Endothelial cell of umbilical vein (primary cell): ENCODE measurements at regions not wholly inside any gene's neighbourhood (a gene's known extent, or its start where the extent isn't known, plus 50 kb on each side); places are given as distances from the start of the nearest gene placed in this dataset.

Experiments used
- BruUV-seq: library from RNA; stranded (reverse); fragments of 400-500 nt; replicated peaks from 2 replicates; lab custom pipeline; 2021; lab: Mats Ljungman, UMichigan
- CTCF ChIA-PET: fragments of 300-600, 350-600 bp; sonication (Branson Sonifier 250); formaldehyde crosslinking; loops from one replicate; lab custom pipeline; 2021; ENCODE audit warnings: antibody characterized with exemption, inconsistent platforms; lab: Charles Lee
- POLR2A ChIA-PET: fragments of 300-600, 350-600 bp; sonication (Branson Sonifier 250); formaldehyde crosslinking; loops from one replicate; lab custom pipeline; 2021; ENCODE audit warnings: antibody characterized with exemption, inconsistent platforms; lab: Charles Lee
- DNase-seq: peaks from one replicate; pipeline ENCODE4 v3.0.0-alpha.2; 2011; ENCODE audit warnings: low read depth, low spot score
- FAIRE-seq: peaks from 2 replicates; lab custom pipeline; 2011; peaks lifted over from hg19 to GRCh38; lab: Jason Lieb, UNC
- H2AFZ ChIP-seq: 2 replicates; pipeline ENCODE4 v1.6.0; 2012; ENCODE audit warnings: low read depth, low read length, control low read depth, inconsistent platforms
- H3K27ac ChIP-seq: 2 replicates; pipeline ENCODE4 v1.5.1; 2011; ENCODE audit warnings: low read depth, mild to moderate bottlenecking, control low read depth, low read length, moderate library complexity; ENCODE audit not compliant: insufficient read depth
- H3K27me3 ChIP-seq, 2 experiments: 2 replicates each; pipeline versions ENCODE4 v1.6.0 to v1.6.1; 2011; ENCODE audit warnings: low read length in 2 of 2, mixed read lengths in 1 of 2; ENCODE audit not compliant: control insufficient read depth in 2 of 2, insufficient read depth in 2 of 2
- H3K36me3 ChIP-seq, 2 experiments: 2 replicates in 1 of 2; 3 replicates in 1 of 2; pipeline ENCODE4 v1.5.1; 2011; ENCODE audit warnings: low read length in 2 of 2, mild to moderate bottlenecking in 1 of 2, moderate library complexity in 1 of 2; ENCODE audit not compliant: control insufficient read depth in 2 of 2, insufficient read depth in 2 of 2; ENCODE audit errors: extremely low read depth in 1 of 2
- H3K4me1 ChIP-seq: 3 replicates; pipeline ENCODE4 v1.5.1; 2011; ENCODE audit warnings: mild to moderate bottlenecking, low read length; ENCODE audit not compliant: control insufficient read depth, insufficient read depth; ENCODE audit errors: extremely low read depth
- H3K4me2 ChIP-seq: 2 replicates; pipeline ENCODE4 v1.6.1; 2011; ENCODE audit warnings: low read length, control low read depth, mixed read lengths; ENCODE audit not compliant: insufficient read depth
- H3K4me3 ChIP-seq, 3 experiments: fragments of 200-600 bp in 1 of 3; sonication (generic), shearing (Covaris generic) in 1 of 3; replicated peaks in 1 of 3; 2 replicates each; pipeline ENCODE4 v1.5.1; 2011 to 2016; ENCODE audit warnings: control low read depth in 3 of 3, low read length in 3 of 3, mild to moderate bottlenecking in 2 of 3, inconsistent platforms in 1 of 3, low read depth in 1 of 3, moderate library complexity in 1 of 3; ENCODE audit not compliant: insufficient read depth in 1 of 3
- H3K79me2 ChIP-seq: 2 replicates; pipeline ENCODE4 v1.6.0; 2012; ENCODE audit warnings: low read length, inconsistent platforms; ENCODE audit not compliant: control insufficient read depth, insufficient read depth
- H3K9ac ChIP-seq: replicated peaks from 2 replicates; pipeline ENCODE3; 2011; ENCODE audit warnings: low read length, control low read depth; ENCODE audit not compliant: insufficient read depth; ENCODE audit errors: extremely low read depth
- H3K9me1 ChIP-seq: replicated peaks from 3 replicates; pipeline ENCODE4 v1.6.0; 2011; ENCODE audit warnings: mild to moderate bottlenecking, low read length; ENCODE audit not compliant: control insufficient read depth, insufficient read depth; ENCODE audit errors: extremely low read depth
- H3K9me3 ChIP-seq: replicated peaks from 2 replicates; pipeline ENCODE4 v1.5.1; 2012; ENCODE audit warnings: low read length, inconsistent platforms; ENCODE audit not compliant: control insufficient read depth, insufficient read depth
- H4K20me1 ChIP-seq: replicated peaks from 2 replicates; pipeline ENCODE3; 2011; ENCODE audit warnings: mild to moderate bottlenecking, low read length; ENCODE audit not compliant: control insufficient read depth, insufficient read depth; ENCODE audit errors: extremely low read depth
- EZH2 ChIP-seq: IDR thresholded peaks from 2 replicates; pipeline ENCODE4 v1.6.1; 2012; ENCODE audit warnings: borderline replicate concordance, low read depth, mild to moderate bottlenecking, moderate library complexity, low read length, inconsistent platforms; ENCODE audit not compliant: severe bottlenecking
- FOS ChIP-seq: IDR thresholded peaks from 2 replicates; pipeline ENCODE4 v1.6.1; 2011; ENCODE audit warnings: mild to moderate bottlenecking, low read length, moderate library complexity, borderline replicate concordance; ENCODE audit not compliant: insufficient read depth
- GATA2 ChIP-seq: IDR thresholded peaks from 2 replicates; pipeline ENCODE4 v1.7.0; 2011; ENCODE audit warnings: low read depth, mild to moderate bottlenecking, moderate library complexity, mixed read lengths, low read length; ENCODE audit not compliant: insufficient read length, insufficient read depth
- JUN ChIP-seq: IDR thresholded peaks from 2 replicates; pipeline ENCODE4 v1.6.1; 2011; ENCODE audit warnings: borderline replicate concordance, low read depth; ENCODE audit not compliant: insufficient read length, insufficient read depth
- MYC ChIP-seq: IDR thresholded peaks from one replicate; pipeline ENCODE4 v1.6.1; 2011; ENCODE audit warnings: mild to moderate bottlenecking, low read depth, low read length
- POLR2A ChIP-seq: IDR thresholded peaks from 2 replicates; pipeline ENCODE4 v1.6.1; 2012; ENCODE audit warnings: low read depth, mild to moderate bottlenecking, control low read depth, low read length
- POLR2AphosphoS5 ChIP-seq: IDR thresholded peaks from 2 replicates; pipeline ENCODE4 v1.6.1; 2012; ENCODE audit warnings: low read depth, mild to moderate bottlenecking, control low read depth, low read length, moderate library complexity; ENCODE audit not compliant: insufficient read depth
- dilution Hi-C: fragments of 300-500 bp; cut with MboI; formaldehyde crosslinking; loops from one replicate; pipeline ENCODE4 v1.15.0; 2019; ENCODE audit warnings: low sequenced_read_pairs; ENCODE audit not compliant: extremely low pct_ligation_motif_present
- intact Hi-C: fragments of 100-400 bp; cut with micrococcal nuclease; formaldehyde crosslinking; loops from one replicate; pipeline ENCODE4 v1.10.0; 2022
- TF ChIP-seq, protein P1 (sequence below): IDR thresholded peaks from 2 replicates; pipeline ENCODE4 v1.6.1; 2011; ENCODE audit not compliant: insufficient read depth, insufficient read length
- TF ChIP-seq, protein P2 (sequence below), 2 donors: IDR thresholded peaks; 1 replicate in 1 of 2; 2 replicates in 1 of 2; pipeline ENCODE4 v1.5.1; 2011; ENCODE audit warnings: low read length in 2 of 2, mild to moderate bottlenecking in 2 of 2, moderate library complexity in 2 of 2, control low read depth in 1 of 2, inconsistent platforms in 1 of 2, low read depth in 1 of 2; ENCODE audit not compliant: insufficient read depth in 1 of 2; ENCODE audit errors: extremely low read depth in 1 of 2

GRCh38 chrX:25555521-25555920 is 539.8 kb upstream of the ARX start:
- H2AFZ ChIP-seq = no peak overlapping the region
- H3K4me3 ChIP-seq = no peak overlapping the region
- no peaks in the 10 kb centered on the region for H3K79me2 ChIP-seq
- H3K4me2 ChIP-seq = no peak overlapping the region
- no peaks in the 10 kb centered on the region for H3K27me3 ChIP-seq
- dilution Hi-C loops = no loop called here
- H4K20me1 ChIP-seq = no peaks in the 10 kb centered on the region
- TF ChIP-seq, protein P1, sequence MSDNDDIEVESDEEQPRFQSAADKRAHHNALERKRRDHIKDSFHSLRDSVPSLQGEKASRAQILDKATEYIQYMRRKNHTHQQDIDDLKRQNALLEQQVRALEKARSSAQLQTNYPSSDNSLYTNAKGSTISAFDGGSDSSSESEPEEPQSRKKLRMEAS = no peak
- no peak for TF ChIP-seq JUN
- no peak for TF ChIP-seq EZH2
- H3K4me1 ChIP-seq = no peaks in the 10 kb centered on the region
- ChIA-PET CTCF (no interaction called here), POLR2A (no interaction called here)
- no peak for FAIRE-seq
- H3K9ac ChIP-seq = no peak overlapping the region
- DNase-seq = no peak
- H3K9me3 ChIP-seq = no peaks in the 10 kb centered on the region
- intact Hi-C loops = no loop called here
- H3K27ac ChIP-seq = no peak overlapping the region
- H3K9me1 ChIP-seq = no peaks in the 10 kb centered on the region
- BruUV-seq = no TSS peak
- H3K36me3 ChIP-seq = no peaks in the 10 kb centered on the region

- DNase-seq = no peak
- CTCF ChIA-PET = no interaction called here
- Histone ChIP-seq H3K9me3 (no peaks in the 10 kb centered on the region), H3K9me1 (no peaks in the 10 kb centered on the region), H3K27me3 (no peaks in the 10 kb centered on the region), H3K4me1 (no peaks in the 10 kb centered on the region), H3K4me3 (no peak overlapping the region), H3K36me3 (no peaks in the 10 kb centered on the region), H3K79me2 (no peaks in the 10 kb centered on the region), H4K20me1 (no peaks in the 10 kb centered on the region), H2AFZ (no peak overlapping the region), H3K9ac (no peak overlapping the region), H3K4me2 (no peak overlapping the region), H3K27ac (no peak overlapping the region)
- intact Hi-C loops (no loop called here), dilution Hi-C loops (no loop called here)
- TF ChIP-seq MYC = no peak
- no peak for TF ChIP-seq POLR2AphosphoS5
- no peak for TF ChIP-seq JUN
- no peak for TF ChIP-seq FOS
- TF ChIP-seq POLR2A = no peak
- no peak for TF ChIP-seq EZH2
- TF ChIP-seq GATA2 = no peak
- TF ChIP-seq, protein P2, sequence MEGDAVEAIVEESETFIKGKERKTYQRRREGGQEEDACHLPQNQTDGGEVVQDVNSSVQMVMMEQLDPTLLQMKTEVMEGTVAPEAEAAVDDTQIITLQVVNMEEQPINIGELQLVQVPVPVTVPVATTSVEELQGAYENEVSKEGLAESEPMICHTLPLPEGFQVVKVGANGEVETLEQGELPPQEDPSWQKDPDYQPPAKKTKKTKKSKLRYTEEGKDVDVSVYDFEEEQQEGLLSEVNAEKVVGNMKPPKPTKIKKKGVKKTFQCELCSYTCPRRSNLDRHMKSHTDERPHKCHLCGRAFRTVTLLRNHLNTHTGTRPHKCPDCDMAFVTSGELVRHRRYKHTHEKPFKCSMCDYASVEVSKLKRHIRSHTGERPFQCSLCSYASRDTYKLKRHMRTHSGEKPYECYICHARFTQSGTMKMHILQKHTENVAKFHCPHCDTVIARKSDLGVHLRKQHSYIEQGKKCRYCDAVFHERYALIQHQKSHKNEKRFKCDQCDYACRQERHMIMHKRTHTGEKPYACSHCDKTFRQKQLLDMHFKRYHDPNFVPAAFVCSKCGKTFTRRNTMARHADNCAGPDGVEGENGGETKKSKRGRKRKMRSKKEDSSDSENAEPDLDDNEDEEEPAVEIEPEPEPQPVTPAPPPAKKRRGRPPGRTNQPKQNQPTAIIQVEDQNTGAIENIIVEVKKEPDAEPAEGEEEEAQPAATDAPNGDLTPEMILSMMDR (IDR thresholded peaks at IDR 0.05; ENCODE audit: extremely low read depth in 1 of 2, insufficient read depth in 1 of 2, low read depth in 1 of 2, low read length in 2 of 2) = no peak
- TF ChIP-seq, protein P1 = no peak
- POLR2A ChIA-PET = no interaction called here
- FAIRE-seq = no peak
- BruUV-seq = no TSS peak
These were observed 542.4 kb upstream of the ARX start for GRCh38 chrX:25558137-25558536.
